ENCODE measurements at regions not wholly inside any gene's neighbourhood (a gene's known extent, or its start where the extent isn't known, plus 50 kb on each side); places are given as distances from the start of the nearest gene placed in this dataset.

GRCh38 chr2:120896126-120896525 is 160.5 kb downstream of the GLI2 start:
- Histone ChIP-seq H3K4me2 (ENCODE audit: low read length) (no peak overlapping the region), H4K20me1 (ENCODE audit: insufficient read depth) (no peaks in the 10 kb centered on the region), H3K4me3 (ENCODE audit: low read length) (no peak overlapping the region), H3K79me2 (replicated peaks; ENCODE audit: insufficient read depth, low read length) (peaks cover 11% of the 10 kb centered on the region), H3K36me3 (ENCODE audit: insufficient read depth, low read length) (no peaks in the 10 kb centered on the region), H2AFZ (ENCODE audit: low read depth, low read length) (no peak overlapping the region), H3K9me2 (ENCODE audit: insufficient read depth, low read length) (no peaks in the 10 kb centered on the region), H3K27ac (ENCODE audit: low read length) (no peak overlapping the region), H3K9me3 (ENCODE audit: low read length) (no peaks in the 10 kb centered on the region), H3F3A (ENCODE audit: insufficient read depth, low read length, poor library complexity, severe bottlenecking) (no peaks in the 10 kb centered on the region), H3K9ac (ENCODE audit: low read length) (no peak overlapping the region), H3K27me3 (ENCODE audit: insufficient read depth, low read depth, low read length) (no peaks in the 10 kb centered on the region)
- TF ChIP-seq EZH2 (IDR thresholded peaks at IDR 0.05; ENCODE audit: borderline replicate concordance, insufficient read depth, low read length, poor library complexity, severe bottlenecking), result no peak
- TF ChIP-seq EP300 (conservative IDR thresholded peaks at IDR 0.05; ENCODE audit: poor library complexity, severe bottlenecking), result no peak
- no peak for TF ChIP-seq SMC3 (conservative IDR thresholded peaks at IDR 0.05; ENCODE audit: poor library complexity)
- no peak for TF ChIP-seq POLR2AphosphoS5 (IDR thresholded peaks at IDR 0.05)
- no peak for TF ChIP-seq MXI1 (conservative IDR thresholded peaks at IDR 0.05; ENCODE audit: poor library complexity, severe bottlenecking)
- no peak for TF ChIP-seq REST (IDR thresholded peaks at IDR 0.05; ENCODE audit: borderline replicate concordance)
- TF ChIP-seq TAF1 (IDR thresholded peaks at IDR 0.05; ENCODE audit: low read depth), result no peak
- no peak for TF ChIP-seq RAD21 (conservative IDR thresholded peaks at IDR 0.05)
- TF ChIP-seq CTCF (IDR thresholded peaks at IDR 0.05; ENCODE audit: poor library complexity, severe bottlenecking), result no peak

GRCh38 chr2:120896901-120897300 is 161.2 kb downstream of the GLI2 start:
- TF ChIP-seq REST (IDR thresholded peaks at IDR 0.05; ENCODE audit: borderline replicate concordance) (no peak), EP300 (conservative IDR thresholded peaks at IDR 0.05; ENCODE audit: poor library complexity, severe bottlenecking) (no peak), RAD21 (conservative IDR thresholded peaks at IDR 0.05) (no peak)
- no peak overlapping the region for H3K4me3 ChIP-seq (ENCODE audit: low read length)
- H2AFZ ChIP-seq (ENCODE audit: low read depth, low read length), result no peak overlapping the region
- H3K9me2 ChIP-seq (ENCODE audit: insufficient read depth, low read length), result no peaks in the 10 kb centered on the region
- no peak overlapping the region for H3K4me2 ChIP-seq (ENCODE audit: low read length)
- no peaks in the 10 kb centered on the region for H3K9me3 ChIP-seq (ENCODE audit: low read length)
- no peak overlapping the region for H3K27ac ChIP-seq (ENCODE audit: low read length)
- peaks cover 8% of the 10 kb centered on the region for H3K79me2 ChIP-seq (replicated peaks; ENCODE audit: insufficient read depth, low read length)
- no peaks in the 10 kb centered on the region for H4K20me1 ChIP-seq (ENCODE audit: insufficient read depth)
- H3K9ac ChIP-seq (ENCODE audit: low read length), result no peak overlapping the region
- H3K36me3 ChIP-seq (ENCODE audit: insufficient read depth, low read length), result no peaks in the 10 kb centered on the region
- H3K27me3 ChIP-seq (ENCODE audit: insufficient read depth, low read depth, low read length), result no peaks in the 10 kb centered on the region
- no peaks in the 10 kb centered on the region for H3F3A ChIP-seq (ENCODE audit: insufficient read depth, low read length, poor library complexity, severe bottlenecking)

Measured in neural cell (in vitro differentiated cells).